HG03196 (cell line): ENCODE measurements at regions not wholly inside any gene's neighbourhood (a gene's known extent, or its start where the extent isn't known, plus 50 kb on each side); places are given as distances from the start of the nearest gene placed in this dataset.
"Not testable (repeated sequence)": the region's sequence is repeated elsewhere in the genome, so short reads cannot be mapped to it uniquely, and the experiment has no call there.

Source experiments
- ATAC-seq: cut with Tn5 transposase; IDR thresholded peaks from one replicate; pipeline ENCODE4 v1.9.1; 2021; ENCODE audit not compliant: unreplicated experiment

DNA sequence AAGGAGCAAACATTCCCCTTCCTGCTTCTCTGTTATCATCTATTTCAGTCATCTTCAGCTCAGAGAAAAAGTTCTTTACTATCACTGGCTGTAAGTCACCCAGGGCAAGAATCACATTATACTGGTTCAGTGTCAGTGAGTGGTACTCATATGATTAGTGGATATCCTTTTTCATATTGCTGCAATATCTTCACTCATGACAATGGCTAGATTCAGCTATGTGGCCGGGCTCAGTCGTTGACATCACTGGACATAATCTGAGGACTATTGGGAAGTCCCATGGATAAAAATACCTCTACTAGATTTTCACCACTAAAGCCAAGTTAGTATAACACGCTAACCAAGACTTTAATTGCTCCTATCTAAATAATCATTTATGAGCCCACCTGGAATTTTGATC lies 91.3 kb upstream of the UBE2E2 start:
- ATAC-seq = no peak

DNA sequence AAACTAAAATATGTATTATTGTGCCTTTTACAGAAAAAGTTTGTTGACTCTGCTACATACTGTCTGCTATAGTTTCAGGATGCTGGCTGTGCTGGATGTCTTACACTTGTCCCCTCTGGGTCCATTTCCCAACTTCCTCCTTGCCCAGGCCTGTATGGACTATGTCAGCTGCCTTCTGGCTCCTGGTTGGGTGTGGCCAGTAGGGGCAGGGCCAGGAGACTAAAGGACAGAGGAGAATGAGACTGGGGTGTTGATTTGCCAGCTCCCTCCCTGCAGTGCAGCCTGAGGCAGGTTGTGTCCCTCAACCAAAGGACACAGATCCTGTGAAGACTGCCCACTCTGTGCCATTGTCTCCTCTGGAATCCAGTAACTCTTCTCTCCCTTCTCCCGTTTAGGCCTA lies 90.6 kb upstream of the UBE2E2 start:
- ATAC-seq = no peak

DNA sequence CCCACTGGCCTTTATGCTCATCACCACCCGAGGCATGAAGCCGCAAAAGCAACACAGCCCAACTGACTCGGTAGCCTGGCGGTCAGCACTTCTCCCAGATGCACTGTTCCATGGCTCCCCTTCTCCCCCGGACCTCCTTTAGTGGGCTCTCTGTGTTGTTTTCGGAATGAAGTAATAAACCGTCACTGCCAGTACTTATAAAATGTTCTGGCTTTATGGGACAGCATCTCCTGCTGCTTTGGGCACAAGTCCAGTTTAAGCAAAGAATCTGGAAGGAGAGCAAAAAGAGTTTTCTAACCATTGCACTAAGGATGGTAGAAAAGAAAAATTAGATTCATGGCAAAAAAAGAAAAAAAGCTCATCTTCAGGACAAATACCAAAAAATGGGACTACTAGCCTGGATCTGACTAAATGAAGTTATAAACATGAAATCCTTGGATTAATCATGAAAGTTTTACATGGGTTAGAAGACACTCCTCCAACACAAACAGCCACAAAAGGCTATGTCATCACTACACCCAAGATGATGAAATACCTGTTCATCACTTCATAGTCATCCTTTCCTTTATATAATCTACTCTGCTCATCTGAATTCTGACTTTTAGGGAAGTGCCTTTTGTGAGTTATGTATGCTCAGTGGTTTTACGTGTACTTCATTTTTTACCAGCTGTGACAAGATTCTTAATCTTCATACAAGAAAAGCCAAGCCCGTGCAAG lies 89.5 kb upstream of the UBE2E2 start:
- ATAC-seq = no peak

DNA sequence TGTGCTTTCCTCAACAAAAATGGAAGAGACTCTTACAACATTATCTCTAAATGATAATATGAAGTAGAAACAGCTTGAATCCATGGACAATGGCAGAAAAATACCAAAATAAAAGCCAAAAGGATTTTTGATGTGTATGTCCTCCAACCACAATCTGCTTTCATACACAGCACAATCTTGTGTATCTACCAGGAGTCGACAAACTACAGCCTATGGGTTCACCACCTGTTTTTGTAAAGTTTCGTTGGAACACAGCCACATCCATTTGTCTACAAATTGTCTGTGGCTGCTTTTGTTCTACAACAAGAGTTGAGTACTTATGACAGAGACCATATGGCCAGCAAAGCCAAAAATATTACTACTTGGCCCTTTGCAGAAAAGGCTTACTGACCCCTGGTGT lies 88.7 kb upstream of the UBE2E2 start:
- no peak for ATAC-seq

GRCh38 chr3:23115171-23115877 lies 87.8 kb upstream of the UBE2E2 start:
- no peak for ATAC-seq

GRCh38 chr3:23116081-23116837 lies 86.9 kb upstream of the UBE2E2 start:
- no peak for ATAC-seq

DNA sequence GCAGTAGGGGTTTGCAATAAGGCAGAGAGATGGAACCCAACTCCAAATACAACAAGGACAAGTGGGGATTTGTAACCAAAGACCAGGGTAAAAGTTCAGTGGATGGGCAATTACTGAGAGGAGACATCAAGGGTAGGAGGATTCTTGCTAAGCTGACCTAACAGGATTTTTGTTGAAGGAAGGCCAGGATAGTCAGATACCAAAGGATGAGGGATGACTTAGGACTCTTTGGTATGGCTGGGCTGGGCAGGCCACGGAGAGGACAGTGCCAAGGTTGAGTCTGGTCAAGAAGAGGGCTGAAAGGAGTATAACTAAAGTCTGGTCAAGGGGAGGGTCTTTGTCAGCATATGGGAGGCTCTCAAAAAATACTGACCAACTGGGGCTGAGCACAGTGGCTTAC lies 85.3 kb upstream of the UBE2E2 start:
- ATAC-seq = no peak

- no peak for ATAC-seq
Measured at GRCh38 chr3:23127196-23127595, 75.9 kb upstream of the UBE2E2 start.

DNA sequence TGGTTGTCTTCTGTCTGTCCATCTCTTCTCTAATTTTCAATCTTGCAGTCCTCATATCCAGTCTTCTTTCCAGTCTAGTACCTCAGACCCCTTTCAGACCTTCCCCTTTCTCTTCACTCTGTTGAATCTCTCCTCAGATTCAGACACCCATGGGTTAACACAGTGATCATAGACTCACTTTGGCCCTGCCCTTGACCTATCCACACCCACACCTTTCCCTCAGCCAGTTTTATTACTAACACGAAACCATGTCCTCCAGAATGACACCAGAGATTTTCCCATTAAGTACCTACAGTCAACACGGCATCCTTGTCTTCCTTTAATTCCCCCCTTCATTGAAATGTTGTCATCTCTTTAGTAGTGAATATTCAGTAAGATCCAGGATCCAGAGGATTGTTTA lies 74.5 kb upstream of the UBE2E2 start:
- no peak for ATAC-seq

GRCh38 chr3:23129117-23129516 lies 74.0 kb upstream of the UBE2E2 start:
- no peak for ATAC-seq

GRCh38 chr3:23129817-23130216 lies 73.3 kb upstream of the UBE2E2 start:
- no peak for ATAC-seq

DNA sequence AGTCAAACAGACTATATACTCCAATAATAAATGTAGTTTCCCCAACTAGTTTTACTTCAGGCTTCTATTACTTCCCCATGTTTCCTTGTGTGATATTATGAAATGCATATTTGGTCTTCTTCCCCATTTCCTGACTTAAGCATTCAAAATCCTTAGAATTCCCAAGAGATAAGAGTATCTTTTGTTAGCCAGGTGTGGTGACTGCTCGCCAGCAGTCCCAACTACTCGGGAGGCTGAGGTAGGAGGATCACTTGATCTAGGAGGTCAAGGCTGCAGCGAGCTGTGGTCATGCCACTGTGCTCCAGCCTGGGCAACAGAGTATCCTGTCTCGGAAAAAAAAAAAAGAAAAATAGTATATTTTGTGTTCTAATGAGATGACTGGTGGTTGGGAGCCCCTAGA lies 72.7 kb upstream of the UBE2E2 start:
- ATAC-seq = no peak

DNA sequence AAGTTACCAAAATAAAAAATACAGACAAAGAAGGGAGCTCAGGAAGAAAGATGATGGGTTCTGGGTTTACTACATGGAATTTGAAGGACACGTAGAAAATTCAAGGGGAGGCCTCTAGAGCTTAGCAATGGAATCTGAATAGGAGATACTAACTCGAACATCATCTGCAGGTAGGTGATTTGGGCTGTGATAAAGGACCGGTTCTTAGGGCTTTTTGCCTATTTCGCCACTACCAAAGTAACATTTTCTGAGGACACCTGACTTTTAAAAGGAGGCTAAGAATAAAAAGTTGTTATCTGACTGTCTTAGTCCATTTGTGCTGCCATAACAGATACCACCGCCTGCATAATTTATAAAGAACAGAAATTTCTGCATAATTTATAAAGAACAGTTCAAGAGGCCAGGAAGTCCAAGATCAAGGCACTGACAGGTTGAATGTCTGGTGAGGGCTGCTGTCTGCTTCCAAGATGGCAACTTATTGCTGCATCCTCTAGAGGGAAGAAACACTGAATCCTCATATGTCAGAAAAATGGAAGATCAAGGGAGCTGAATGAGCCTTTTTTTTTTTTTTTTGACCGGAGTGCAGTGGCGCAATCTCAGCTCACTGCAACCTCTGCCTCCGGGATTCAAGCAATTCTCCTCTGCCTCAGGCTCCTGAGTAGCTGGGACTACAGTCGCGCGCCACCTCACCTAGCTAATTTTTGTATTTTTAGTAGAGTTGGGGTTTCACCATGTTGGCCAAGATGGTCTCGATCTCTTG lies 67.9 kb upstream of the UBE2E2 start:
- ATAC-seq = no peak

GRCh38 chr3:23136054-23136453 lies 67.1 kb upstream of the UBE2E2 start:
- no peak for ATAC-seq

GRCh38 chr3:23144051-23144450 lies 59.1 kb upstream of the UBE2E2 start:
- ATAC-seq = not testable (repeated sequence)

GRCh38 chr3:23146163-23146562 lies 57.0 kb upstream of the UBE2E2 start:
- no peak for ATAC-seq

DNA sequence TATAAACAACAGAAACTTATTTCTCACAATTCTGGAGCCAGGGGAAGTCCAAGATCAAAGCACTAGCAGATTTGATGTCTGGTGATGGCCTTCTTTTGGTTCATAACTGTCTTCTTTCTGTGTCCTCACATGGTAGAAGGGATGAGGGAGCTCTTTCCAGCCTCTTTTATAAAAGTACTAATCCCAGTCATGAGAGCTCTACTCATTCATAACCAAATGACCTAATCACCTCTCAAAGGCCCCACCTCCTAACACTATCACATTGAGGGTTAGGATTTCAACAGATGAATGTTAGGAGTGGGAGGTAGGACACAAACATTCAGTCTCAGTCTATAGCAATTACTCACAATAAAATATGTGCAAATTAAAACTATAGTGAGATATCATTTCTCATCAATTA lies 50.1 kb upstream of the UBE2E2 start:
- ATAC-seq = no peak
